ENCODE measurements at regions not wholly inside any gene's neighbourhood (a gene's known extent, or its start where the extent isn't known, plus 50 kb on each side); places are given as distances from the start of the nearest gene placed in this dataset.

- H4K20me1 ChIP-seq (ENCODE audit: control insufficient read depth, insufficient read depth): no peaks in the 10 kb centered on the region
- no peaks in the 10 kb centered on the region for H3K36me3 ChIP-seq (ENCODE audit: control insufficient read depth in 2 of 2, insufficient read depth in 2 of 2, low read length in 1 of 2)
- SMC1A ChIA-PET (ENCODE audit: uncharacterized antibody, unreplicated experiment): interaction anchor here (1.0 to 1.6 kb wide), 2 partner anchors 10 to 16 kb away, joined by 3 to 4 read pairs; no protein-coding TSS in a partner anchor
- intact Hi-C loops (cut with micrococcal nuclease; ENCODE audit: unreplicated experiment): no loop called here
- no peak for FAIRE-seq
- in situ Hi-C loops (cut with MboI): no loop called here
- no peaks in the 10 kb centered on the region for H3K4me1 ChIP-seq (ENCODE audit: control insufficient read depth, insufficient read depth, low read length)
- ATAC-seq: no peak
- H3K4me2 ChIP-seq (ENCODE audit: control insufficient read depth, insufficient read depth): no peak overlapping the region
- TF ChIP-seq CTCF (IDR thresholded peaks at IDR 0.05 in 2 of 3, conservative IDR thresholded peaks at IDR 0.05 in 1 of 3; ENCODE audit: control insufficient read depth in 2 of 3, extremely low read depth in 1 of 3, insufficient read depth in 1 of 3, low read depth in 3 of 3, low read length in 3 of 3) (no peak), RELB (IDR thresholded peaks at IDR 0.05; ENCODE audit: low read depth) (no peak), HSF1 (IDR thresholded peaks at IDR 0.05; ENCODE audit: low read depth, low read length) (no peak), ZNF687 (IDR thresholded peaks at IDR 0.05) (no peak), ATF2 (IDR thresholded peaks at IDR 0.05; ENCODE audit: low read length) (no peak)
- no peak overlapping the region for H3K4me3 ChIP-seq
- H3K79me2 ChIP-seq (ENCODE audit: control insufficient read depth, insufficient read depth, low read length): no peaks in the 10 kb centered on the region
- CTCF ChIA-PET: no interaction called here
- no peak overlapping the region for H3K27ac ChIP-seq (ENCODE audit: control insufficient read depth, insufficient read depth)
- no peaks in the 10 kb centered on the region for H3K27me3 ChIP-seq (replicated peaks in 1 of 2; ENCODE audit: control insufficient read depth in 2 of 2, insufficient read depth in 2 of 2, low read length in 1 of 2)
- DNase-seq (ENCODE audit: low read depth, low spot score): no peak
- H2AFZ ChIP-seq (ENCODE audit: control insufficient read depth, low read depth, low read length): no peak overlapping the region
- RAD21 ChIA-PET (ENCODE audit: unreplicated experiment): no interaction called here
- no peak overlapping the region for H3K9ac ChIP-seq (ENCODE audit: control insufficient read depth, insufficient read depth, low read length)
- H3K9me3 ChIP-seq (replicated peaks; ENCODE audit: control insufficient read depth, insufficient read depth, low read length): no peaks in the 10 kb centered on the region; the same call in 2 of the 3 replicates
- POLR2A ChIA-PET: no interaction called here
- no TSS peak for BruUV-seq (replicated peaks)
Observed at GRCh38 chr3:153315781-153316180, 153.8 kb downstream of the RAP2B start.

Data from GM12878 (cell line).